Activated CD4-positive, alpha-beta T cell treated with anti-CD3 and anti-CD28 coated beads for 1 hour (primary cell): ENCODE measurements at regions not wholly inside any gene's neighbourhood (a gene's known extent, or its start where the extent isn't known, plus 50 kb on each side); places are given as distances from the start of the nearest gene placed in this dataset.

Source experiments
- DNase-seq: peaks from one replicate; pipeline ENCODE4 v3.0.0-alpha.2; 2020

DNA sequence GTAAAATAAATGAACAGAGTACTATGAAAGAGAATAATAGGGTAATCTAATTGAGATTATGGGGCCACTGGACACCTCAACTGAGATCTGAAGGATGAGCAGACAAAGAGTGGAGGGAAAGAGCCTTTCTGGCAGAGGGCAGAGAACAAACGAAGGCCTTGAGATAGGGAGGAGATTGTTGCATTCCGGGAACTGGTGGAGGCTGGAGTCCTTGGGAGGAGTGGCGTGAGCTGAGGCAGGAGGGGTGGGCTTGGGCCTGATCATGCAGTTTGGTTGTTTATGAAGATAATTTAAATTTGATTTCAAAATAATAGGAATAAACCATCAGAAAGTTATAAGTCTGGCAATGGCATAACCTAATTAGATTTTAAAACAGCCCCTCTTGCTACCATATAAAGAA lies 59.5 kb upstream of the GALNT15 start:
- DNase-seq: no peak

GRCh38 chr3:16118396-16118795 lies 56.1 kb upstream of the GALNT15 start:
- DNase-seq: no peak

- DNase-seq: no peak
These were observed 54.6 kb upstream of the GALNT15 start for GRCh38 chr3:16119887-16120286.

DNA sequence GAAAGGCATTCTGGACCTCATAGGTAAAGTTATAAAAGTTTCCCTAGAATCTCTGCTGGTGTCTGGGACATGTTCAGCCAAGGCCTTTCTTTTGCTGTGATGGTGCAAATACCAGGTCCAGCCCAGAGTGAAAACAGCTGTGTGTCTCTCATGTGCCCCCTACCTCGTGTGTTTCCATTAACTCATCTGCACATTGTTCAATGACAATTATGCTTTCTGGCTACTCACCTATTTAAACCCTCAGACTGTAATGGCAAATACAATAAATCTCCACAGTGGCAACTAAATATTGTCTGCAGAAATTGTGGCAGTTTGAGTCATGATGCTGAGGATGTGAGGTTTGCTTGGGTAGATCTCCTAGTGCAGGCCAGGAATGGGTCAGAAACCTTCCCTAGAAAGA lies 53.1 kb upstream of the GALNT15 start:
- no peak for DNase-seq

GRCh38 chr3:16122155-16122554 lies 52.3 kb upstream of the GALNT15 start:
- no peak for DNase-seq

- no peak for DNase-seq
These were observed 51.8 kb upstream of the GALNT15 start for GRCh38 chr3:16122661-16123060.

- no peak for DNase-seq
These were observed 49.8 kb upstream of the GALNT15 start for GRCh38 chr3:16124636-16125035.
